Gastrocnemius medialis (tissue), 4 donors: ENCODE measurements at regions not wholly inside any gene's neighbourhood (a gene's known extent, or its start where the extent isn't known, plus 50 kb on each side); places are given as distances from the start of the nearest gene placed in this dataset.
A peak's percentile ranks its signal among the peaks of the same experiment; 100 is the strongest.
"Not testable (repeated sequence)": the region's sequence is repeated elsewhere in the genome, so short reads cannot be mapped to it uniquely, and the experiment has no call there.

Experiments used
- ATAC-seq, 2 donors: fragments of 150-250 bp; one replicate each; pipeline ENCODE4 v1.9.1; 2016
- DNase-seq, 2 donors: peaks; one replicate each; pipeline ENCODE4 v3.0.0-alpha.2; 2019
- H3K27ac ChIP-seq, 4 donors: fragments of 200-600 bp; sonication (generic); 1 replicate in 1 of 4; 2 replicates in 3 of 4; pipeline ENCODE4 v1.5.1; 2016 to 2018; ENCODE audit warnings: mild to moderate bottlenecking in 2 of 4, moderate library complexity in 1 of 4
- H3K27me3 ChIP-seq, 3 donors: fragments of 200-600 bp; sonication (generic) in 2 of 3; 1 replicate in 1 of 3; 2 replicates in 2 of 3; pipeline versions ENCODE4 v1.5.1 to v1.6.0; 2016 to 2019; ENCODE audit warnings: mild to moderate bottlenecking in 1 of 3, moderate library complexity in 1 of 3
- H3K36me3 ChIP-seq, 2 donors: fragments of 200-600 bp; sonication (generic) in 1 of 2; one replicate each; pipeline ENCODE4 v1.5.1; 2017 to 2018
- H3K4me1 ChIP-seq, 2 donors: fragments of 200-600 bp; sonication (generic) in 1 of 2; one replicate each; pipeline ENCODE4 v1.5.1; 2016 to 2017; ENCODE audit warnings: mild to moderate bottlenecking in 2 of 2
- H3K4me3 ChIP-seq, 4 donors: fragments of 200-600 bp; sonication (generic) in 3 of 4; 1 replicate in 1 of 4; 2 replicates in 3 of 4; pipeline ENCODE4 v1.5.1; 2016 to 2019; ENCODE audit warnings: mild to moderate bottlenecking in 2 of 4
- H3K9me3 ChIP-seq, 3 donors: fragments of 200-600 bp; sonication (generic) in 2 of 3; 1 replicate in 1 of 3; 2 replicates in 2 of 3; pipeline ENCODE4 v1.5.1; 2016 to 2019
- CTCF ChIP-seq, 5 experiments: fragments of 450-650 bp in 3 of 5; fragments of 200-600 bp in 2 of 5; sonication (generic) in 2 of 5; IDR thresholded peaks in 4 of 5; conservative IDR thresholded peaks in 1 of 5; 1 replicate in 4 of 5; 2 replicates in 1 of 5; pipeline ENCODE4 v1.5.1; 2016 to 2019; ENCODE audit warnings: antibody characterized with exemption in 5 of 5, mild to moderate bottlenecking in 3 of 5, moderate library complexity in 3 of 5
- POLR2A ChIP-seq, 2 donors: fragments of 450-650 bp; IDR thresholded peaks; one replicate each; pipeline ENCODE4 v1.6.1; 2017; ENCODE audit warnings: antibody characterized with exemption in 2 of 2, mild to moderate bottlenecking in 2 of 2, moderate library complexity in 2 of 2
- in situ Hi-C, 4 donors: fragments of 200-750 bp; cut with MboI; loops; one replicate each; pipeline versions ENCODE4 v1.15.0 to v1.8.0; 2017; ENCODE audit warnings: low sequenced_read_pairs in 4 of 4
- intact Hi-C: fragments of 100-400 bp; cut with DNase I; formaldehyde crosslinking; loops from one replicate; pipeline ENCODE4 v1.15.1; 2023; ENCODE audit warnings: low total_unique reads

- Histone ChIP-seq H3K4me1 (peaks cover 0 to 5% of the 10 kb centered on the region in 2 donors), H3K4me3 (no peak overlapping the region), H3K36me3 (no peaks in the 10 kb centered on the region), H3K27ac (peak overlapping the region; percentile 14 to 51 (median 36)), H3K9me3 (no peaks in the 10 kb centered on the region), H3K27me3 (no peaks in the 10 kb centered on the region)
- in situ Hi-C loops (no loop called here), intact Hi-C loops (no loop called here)
- ATAC-seq (peak; percentile 45 to 49), DNase-seq (no peak)
- TF ChIP-seq POLR2A (IDR thresholded peaks at IDR 0.05) (no peak), CTCF (IDR thresholded peaks at IDR 0.05 in 4 of 5, conservative IDR thresholded peaks at IDR 0.05 in 1 of 5) (no peak)
Observed at GRCh38 chr6:135686784-135687301, 164.7 kb upstream of the PDE7B start.

- in situ Hi-C loops, ATAC-seq, H3K27ac ChIP-seq, H3K36me3 ChIP-seq, H3K4me1 ChIP-seq, H3K9me3 ChIP-seq, H3K27me3 ChIP-seq, DNase-seq, H3K4me3 ChIP-seq, intact Hi-C loops: not testable (repeated sequence)
Observed at GRCh38 chr6:135688476-135688875, 163.0 kb upstream of the PDE7B start.

- H3K27ac ChIP-seq = no peak overlapping the region
- ATAC-seq = no peak
- in situ Hi-C loops = no loop called here
Observed at GRCh38 chr6:135692426-135692825, 159.1 kb upstream of the PDE7B start.

DNA sequence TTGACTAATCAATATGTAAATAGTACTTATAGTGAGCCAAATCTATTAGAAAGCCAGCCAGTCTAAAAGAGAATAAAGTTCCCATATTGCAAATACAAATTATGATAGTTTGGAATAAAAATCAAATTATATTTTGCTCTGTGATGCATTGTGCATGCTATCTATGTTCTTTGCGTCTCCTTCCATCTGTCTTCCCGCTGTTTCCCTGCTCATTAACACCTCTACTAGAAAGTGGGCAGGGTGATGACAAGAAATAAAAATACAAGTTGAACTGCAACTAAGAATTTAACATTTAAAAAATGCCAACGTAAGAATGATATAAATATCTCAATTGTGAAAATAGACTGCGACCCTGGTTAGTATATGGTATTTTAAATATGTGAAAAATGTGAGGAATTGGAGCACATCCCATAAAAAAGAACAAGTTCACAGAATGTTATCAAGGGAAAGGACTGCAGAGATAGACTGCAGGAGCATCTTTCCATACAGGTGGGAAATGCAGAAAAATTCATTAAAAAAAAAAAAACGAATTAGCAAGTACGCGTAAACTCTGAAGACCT lies 157.6 kb upstream of the PDE7B start:
- no peak for TF ChIP-seq POLR2A (IDR thresholded peaks at IDR 0.05)
- no peak for TF ChIP-seq CTCF (IDR thresholded peaks at IDR 0.05 in 4 of 5, conservative IDR thresholded peaks at IDR 0.05 in 1 of 5)
- H3K27me3 ChIP-seq = no peaks in the 10 kb centered on the region
- no peaks in the 10 kb centered on the region for H3K36me3 ChIP-seq
- no peak for DNase-seq
- H3K4me3 ChIP-seq = no peak overlapping the region
- no peak overlapping the region for H3K27ac ChIP-seq
- in situ Hi-C loops (no loop called here), intact Hi-C loops (no loop called here)
- no peak for ATAC-seq
- no peaks in the 10 kb centered on the region for H3K4me1 ChIP-seq
- H3K9me3 ChIP-seq = no peaks in the 10 kb centered on the region

More at GRCh38 chr6:135692426-135692825, 159.1 kb upstream of the PDE7B start:
- H3K4me1 ChIP-seq = no peaks in the 10 kb centered on the region
- H3K27me3 ChIP-seq = no peaks in the 10 kb centered on the region
- no peak overlapping the region for H3K4me3 ChIP-seq
- H3K9me3 ChIP-seq = no peaks in the 10 kb centered on the region
- TF ChIP-seq POLR2A (IDR thresholded peaks at IDR 0.05) = no peak
- no peak for TF ChIP-seq CTCF (IDR thresholded peaks at IDR 0.05 in 4 of 5, conservative IDR thresholded peaks at IDR 0.05 in 1 of 5)
- H3K36me3 ChIP-seq = no peaks in the 10 kb centered on the region
- no peak for DNase-seq
- intact Hi-C loops = no loop called here

DNA sequence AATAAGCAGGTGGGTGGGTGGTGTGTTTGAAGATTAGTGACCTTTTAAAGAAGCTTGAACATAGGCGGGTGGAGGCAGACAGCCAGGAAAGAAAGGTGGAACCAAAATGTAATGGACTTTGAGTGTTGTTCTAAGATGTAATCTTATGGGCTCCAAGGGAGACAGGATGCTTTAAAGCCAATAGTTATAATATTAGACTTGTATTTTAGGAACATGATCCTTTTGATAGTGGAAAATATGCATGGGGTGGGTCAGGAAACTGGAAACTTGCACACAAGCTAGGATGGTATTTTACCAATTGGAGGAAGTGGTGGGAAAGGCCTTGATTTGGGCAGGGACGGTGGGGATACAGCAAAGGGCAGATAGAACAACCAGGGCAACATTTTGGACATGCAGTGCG lies 151.8 kb upstream of the PDE7B start:
- no peak for TF ChIP-seq POLR2A (IDR thresholded peaks at IDR 0.05)
- TF ChIP-seq CTCF (IDR thresholded peaks at IDR 0.05 in 4 of 5, conservative IDR thresholded peaks at IDR 0.05 in 1 of 5) = no peak
- Histone ChIP-seq H3K9me3 (no peaks in the 10 kb centered on the region), H3K36me3 (no peaks in the 10 kb centered on the region), H3K27me3 (no peaks in the 10 kb centered on the region), H3K4me1 (no peaks in the 10 kb centered on the region), H3K27ac (no peak overlapping the region), H3K4me3 (no peak overlapping the region)
- in situ Hi-C loops (no loop called here), intact Hi-C loops (no loop called here)
- DNase-seq (no peak), ATAC-seq (no peak)
